ENCODE measurements at regions not wholly inside any gene's neighbourhood (a gene's known extent, or its start where the extent isn't known, plus 50 kb on each side); places are given as distances from the start of the nearest gene placed in this dataset.

DNA sequence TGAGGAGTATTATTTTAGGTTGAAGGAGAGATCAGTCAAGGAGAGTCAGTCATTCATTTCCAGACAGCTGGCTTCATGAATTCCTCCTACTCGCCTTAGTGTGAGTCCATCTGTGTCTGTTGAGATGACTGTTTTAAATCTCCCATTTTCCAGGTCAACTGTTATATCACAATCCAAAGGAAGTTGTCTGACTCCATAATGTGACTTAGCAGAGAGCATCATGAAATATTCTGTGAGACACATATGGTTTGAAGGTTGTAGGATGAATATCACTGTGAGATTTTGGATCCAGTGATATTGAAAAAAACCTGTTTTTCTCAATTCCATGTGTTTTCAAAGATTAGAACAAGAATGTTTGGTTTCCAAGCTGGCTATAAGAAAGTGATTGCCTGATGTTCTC lies 530.2 kb upstream of the MAN1A1 start:
- Histone ChIP-seq H3K4me3 (no peak overlapping the region), H3K27me3 (no peaks in the 10 kb centered on the region), H3K27ac (no peak overlapping the region), H3K9me3 (no peaks in the 10 kb centered on the region), H3K4me1 (no peaks in the 10 kb centered on the region), H3K36me3 (no peaks in the 10 kb centered on the region)
- TF ChIP-seq, protein P1, sequence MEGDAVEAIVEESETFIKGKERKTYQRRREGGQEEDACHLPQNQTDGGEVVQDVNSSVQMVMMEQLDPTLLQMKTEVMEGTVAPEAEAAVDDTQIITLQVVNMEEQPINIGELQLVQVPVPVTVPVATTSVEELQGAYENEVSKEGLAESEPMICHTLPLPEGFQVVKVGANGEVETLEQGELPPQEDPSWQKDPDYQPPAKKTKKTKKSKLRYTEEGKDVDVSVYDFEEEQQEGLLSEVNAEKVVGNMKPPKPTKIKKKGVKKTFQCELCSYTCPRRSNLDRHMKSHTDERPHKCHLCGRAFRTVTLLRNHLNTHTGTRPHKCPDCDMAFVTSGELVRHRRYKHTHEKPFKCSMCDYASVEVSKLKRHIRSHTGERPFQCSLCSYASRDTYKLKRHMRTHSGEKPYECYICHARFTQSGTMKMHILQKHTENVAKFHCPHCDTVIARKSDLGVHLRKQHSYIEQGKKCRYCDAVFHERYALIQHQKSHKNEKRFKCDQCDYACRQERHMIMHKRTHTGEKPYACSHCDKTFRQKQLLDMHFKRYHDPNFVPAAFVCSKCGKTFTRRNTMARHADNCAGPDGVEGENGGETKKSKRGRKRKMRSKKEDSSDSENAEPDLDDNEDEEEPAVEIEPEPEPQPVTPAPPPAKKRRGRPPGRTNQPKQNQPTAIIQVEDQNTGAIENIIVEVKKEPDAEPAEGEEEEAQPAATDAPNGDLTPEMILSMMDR (IDR thresholded peaks at IDR 0.05): no peak
- TF ChIP-seq EP300 (IDR thresholded peaks at IDR 0.05): no peak
- WGBS, 2 donors: 3 to 90% methylated on average over 1 of the region's 1 CpG
- no peak for DNase-seq (ENCODE audit: low spot score in 2 of 2)

DNA sequence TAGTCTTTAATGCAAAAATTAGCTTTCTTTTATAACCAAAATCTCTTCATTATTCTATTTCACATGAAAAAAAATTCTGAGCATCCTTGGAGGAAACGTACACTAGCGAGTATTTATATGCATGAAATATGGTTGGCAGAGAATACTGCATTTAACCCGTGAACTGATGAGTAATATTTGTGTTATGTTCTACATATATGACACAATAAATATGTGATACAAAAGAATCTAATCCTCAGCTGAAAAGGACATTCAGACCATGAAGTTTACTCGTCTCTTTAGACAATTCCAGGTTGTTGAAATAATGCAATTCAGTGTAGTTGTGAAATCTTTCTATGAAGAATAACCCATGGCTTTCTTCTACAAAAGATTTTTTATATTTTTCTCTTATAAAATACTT lies 524.8 kb upstream of the MAN1A1 start:
- no peaks in the 10 kb centered on the region for H3K4me1 ChIP-seq
- WGBS, 2 donors: 62 to 72% methylated on average over 4 of the region's 4 CpGs
- H3K27ac ChIP-seq: no peak overlapping the region
- H3K36me3 ChIP-seq: no peaks in the 10 kb centered on the region
- TF ChIP-seq EP300 (IDR thresholded peaks at IDR 0.05): no peak
- TF ChIP-seq, protein P1 (IDR thresholded peaks at IDR 0.05): no peak
- no peak for TF ChIP-seq POLR2A (IDR thresholded peaks at IDR 0.05)
- no peaks in the 10 kb centered on the region for H3K27me3 ChIP-seq
- no peak overlapping the region for H3K4me3 ChIP-seq
- DNase-seq (ENCODE audit: low spot score in 2 of 2): no peak
- no peaks in the 10 kb centered on the region for H3K9me3 ChIP-seq

DNA sequence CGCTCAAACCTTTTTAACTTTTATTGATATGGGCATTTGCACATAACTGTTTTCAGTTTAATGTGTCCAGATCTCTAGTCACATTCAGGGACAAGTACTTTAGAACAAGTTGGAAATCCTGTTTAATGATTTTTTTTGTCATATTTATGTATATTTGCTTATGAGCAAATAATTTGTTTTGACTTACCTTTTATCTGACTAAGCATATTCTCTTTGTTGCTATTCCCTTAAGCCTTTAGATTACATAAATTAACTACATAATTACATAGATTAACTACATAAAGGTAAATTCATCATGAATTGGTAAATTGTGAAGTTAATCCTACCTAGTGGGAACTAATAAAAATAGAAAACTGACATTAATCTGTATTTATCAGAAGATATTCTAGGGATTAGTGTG lies 523.5 kb upstream of the MAN1A1 start:
- Histone ChIP-seq H3K4me3 (no peak overlapping the region), H3K36me3 (no peaks in the 10 kb centered on the region), H3K27me3 (no peaks in the 10 kb centered on the region), H3K4me1 (no peaks in the 10 kb centered on the region), H3K27ac (no peak overlapping the region), H3K9me3 (no peaks in the 10 kb centered on the region)
- TF ChIP-seq, protein P1 (IDR thresholded peaks at IDR 0.05): no peak
- no peak for TF ChIP-seq EP300 (IDR thresholded peaks at IDR 0.05)
- no peak for TF ChIP-seq POLR2A (IDR thresholded peaks at IDR 0.05)
- WGBS, 2 donors: 71 to 87% methylated on average over 1 of the region's 1 CpG
- DNase-seq (ENCODE audit: low spot score in 2 of 2): no peak

DNA sequence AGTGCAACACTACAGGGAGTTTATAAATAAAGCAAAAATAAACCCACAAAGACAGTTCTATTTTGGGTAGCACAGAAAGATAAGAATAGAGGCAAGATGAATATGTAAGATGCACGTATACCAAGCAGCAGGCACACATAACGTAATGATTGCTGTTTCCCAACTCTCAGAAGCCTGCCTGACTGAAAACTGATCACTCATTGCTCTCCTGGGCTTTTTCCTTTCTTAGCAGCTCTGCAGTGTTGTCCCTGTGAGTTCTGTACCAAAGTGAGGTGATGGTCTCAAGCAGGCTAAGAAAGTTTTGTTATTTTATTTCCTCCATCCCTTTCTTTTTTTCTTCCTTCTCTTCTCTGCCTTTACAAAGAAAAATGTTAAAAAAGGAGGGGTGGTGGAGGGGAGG lies 522.0 kb upstream of the MAN1A1 start:
- no peak for DNase-seq (ENCODE audit: low spot score in 2 of 2)
- Histone ChIP-seq H3K4me1 (no peaks in the 10 kb centered on the region), H3K36me3 (no peaks in the 10 kb centered on the region), H3K27ac (no peak overlapping the region), H3K9me3 (peaks cover 0 to 7% (median 3%) of the 10 kb centered on the region in 4 donors), H3K27me3 (no peaks in the 10 kb centered on the region), H3K4me3 (no peak overlapping the region)
- 39 to 57% methylated on average over 2 of the region's 2 CpGs for WGBS, 2 donors
- TF ChIP-seq EP300 (IDR thresholded peaks at IDR 0.05) (no peak), POLR2A (IDR thresholded peaks at IDR 0.05) (no peak)
- TF ChIP-seq, protein P1 (IDR thresholded peaks at IDR 0.05): no peak

DNA sequence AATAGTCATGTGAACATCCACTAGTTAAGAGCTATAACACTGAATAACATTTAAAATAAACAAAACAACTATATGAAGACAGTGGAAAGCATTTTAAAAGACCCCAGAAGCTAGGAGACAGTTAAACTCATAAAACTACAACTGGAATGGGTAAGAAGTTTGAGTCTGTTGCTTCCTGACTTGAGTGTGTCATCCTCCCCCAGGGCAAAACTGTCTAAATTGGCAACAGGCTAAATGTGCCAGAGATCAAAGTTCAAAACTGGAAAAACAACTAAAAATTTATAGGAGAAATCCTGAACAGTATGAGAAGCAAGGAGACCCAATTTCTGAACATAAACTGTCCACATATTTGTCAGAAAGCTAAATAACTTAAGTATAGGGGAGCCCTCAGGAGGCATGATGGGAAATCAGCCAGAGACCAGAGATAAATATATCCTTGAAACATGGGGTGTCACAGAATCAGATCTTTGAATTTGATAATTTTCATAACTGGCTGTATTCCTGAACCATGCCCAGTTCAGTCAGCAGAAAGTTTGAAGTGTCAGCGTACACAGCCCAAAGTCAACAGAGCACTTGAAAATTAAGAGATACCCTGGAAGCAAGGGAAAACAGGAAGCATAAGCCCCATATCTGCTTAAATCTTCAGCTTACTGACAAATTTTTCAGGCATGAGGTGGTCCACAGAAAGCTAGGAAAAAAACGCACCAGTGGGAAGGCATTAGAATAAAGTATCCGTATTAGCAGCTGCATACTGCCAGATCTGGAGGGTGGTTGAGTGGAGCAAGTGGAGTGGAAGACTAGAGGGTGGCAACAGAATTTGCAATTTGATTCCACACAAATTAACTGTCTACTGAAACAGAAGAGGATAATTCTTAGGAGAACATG lies 516.1 kb upstream of the MAN1A1 start:
- H3K4me1 ChIP-seq: no peaks in the 10 kb centered on the region
- no peak overlapping the region for H3K4me3 ChIP-seq
- no peak overlapping the region for H3K27ac ChIP-seq
- 90 to 96% methylated on average over 3 of the region's 3 CpGs for WGBS, 2 donors
- TF ChIP-seq EP300 (IDR thresholded peaks at IDR 0.05) (no peak), POLR2A (IDR thresholded peaks at IDR 0.05) (no peak)
- TF ChIP-seq, protein P1 (IDR thresholded peaks at IDR 0.05): no peak
- DNase-seq (ENCODE audit: low spot score in 2 of 2): no peak
- peaks cover 0 to 19% (median 5%) of the 10 kb centered on the region in 4 donors for H3K9me3 ChIP-seq
- H3K27me3 ChIP-seq: no peaks in the 10 kb centered on the region
- no peaks in the 10 kb centered on the region for H3K36me3 ChIP-seq

All from tibial nerve (tissue), 4 donors.